DOHH2 (cell line): ENCODE measurements at regions not wholly inside any gene's neighbourhood (a gene's known extent, or its start where the extent isn't known, plus 50 kb on each side); places are given as distances from the start of the nearest gene placed in this dataset.

Experiments used
- H3F3A ChIP-seq: fragments of 200-600 bp; sonication (generic), shearing (Covaris generic); 2 replicates; pipeline ENCODE4 v1.6.0; 2016; ENCODE audit warnings: antibody characterized with exemption, mild to moderate bottlenecking; ENCODE audit not compliant: control insufficient read depth, insufficient read depth
- H3K27ac ChIP-seq: fragments of 200-600 bp; sonication (generic); 2 replicates; pipeline ENCODE4 v1.5.1; 2014; ENCODE audit warnings: low read depth, mild to moderate bottlenecking, low read length, moderate library complexity
- H3K27me3 ChIP-seq: fragments of 200-600 bp; sonication (generic); 2 replicates; pipeline ENCODE4 v1.6.1; 2014; ENCODE audit warnings: mild to moderate bottlenecking, low read length, mixed read lengths; ENCODE audit not compliant: control insufficient read depth
- H3K36me3 ChIP-seq: fragments of 200-600 bp; sonication (generic); 2 replicates; pipeline ENCODE4 v1.6.1; 2014; ENCODE audit warnings: mild to moderate bottlenecking, low read length, moderate library complexity, mixed read lengths; ENCODE audit not compliant: control insufficient read depth
- H3K4me1 ChIP-seq: fragments of 200-600 bp; sonication (generic); 2 replicates; pipeline ENCODE4 v1.6.1; 2014; ENCODE audit warnings: mild to moderate bottlenecking, low read length, mixed read lengths; ENCODE audit not compliant: control insufficient read depth
- H3K4me2 ChIP-seq: fragments of 200-600 bp; sonication (generic); 2 replicates; pipeline ENCODE4 v1.6.0; 2014; ENCODE audit warnings: mild to moderate bottlenecking, low read length, moderate library complexity
- H3K4me3 ChIP-seq: fragments of 200-600 bp; sonication (generic); 2 replicates; pipeline ENCODE4 v1.5.1; 2014; ENCODE audit warnings: mild to moderate bottlenecking, low read length, mixed read lengths
- H3K79me2 ChIP-seq: fragments of 200-600 bp; sonication (generic); 2 replicates; pipeline ENCODE4 v1.6.1; 2014; ENCODE audit warnings: mild to moderate bottlenecking, low read length, mixed read lengths; ENCODE audit not compliant: control insufficient read depth
- H3K9me2 ChIP-seq: fragments of 200-600 bp; sonication (generic); replicated peaks from 2 replicates; pipeline ENCODE4 v1.6.1; 2014; ENCODE audit warnings: mild to moderate bottlenecking, low read length, mixed read lengths; ENCODE audit not compliant: control insufficient read depth
- H3K9me3 ChIP-seq: fragments of 200-600 bp; sonication (generic); 2 replicates; pipeline ENCODE4 v1.6.1; 2014; ENCODE audit warnings: antibody characterized with exemption, low read length, mixed read lengths; ENCODE audit not compliant: control insufficient read depth, insufficient read depth
- H4K20me1 ChIP-seq: fragments of 200-600 bp; sonication (generic); 2 replicates; pipeline ENCODE4 v1.6.0; 2014; ENCODE audit warnings: low read depth, mild to moderate bottlenecking, antibody characterized with exemption, low read length, moderate library complexity; ENCODE audit not compliant: control insufficient read depth, insufficient read depth
- EZH2phosphoT487 ChIP-seq: fragments of 200-600 bp; sonication (generic); IDR thresholded peaks from 2 replicates; pipeline ENCODE4 v1.6.1; 2017; ENCODE audit warnings: borderline replicate concordance, mild to moderate bottlenecking, antibody characterized with exemption, low read length, moderate library complexity, mixed read lengths
- TF ChIP-seq, protein P1 (sequence below): fragments of 200-600 bp; sonication (generic); IDR thresholded peaks from one replicate; pipeline ENCODE4 v1.5.1; 2014; ENCODE audit warnings: antibody characterized with exemption, mild to moderate bottlenecking, low read depth, low read length; ENCODE audit not compliant: poor library complexity, severe bottlenecking

DNA sequence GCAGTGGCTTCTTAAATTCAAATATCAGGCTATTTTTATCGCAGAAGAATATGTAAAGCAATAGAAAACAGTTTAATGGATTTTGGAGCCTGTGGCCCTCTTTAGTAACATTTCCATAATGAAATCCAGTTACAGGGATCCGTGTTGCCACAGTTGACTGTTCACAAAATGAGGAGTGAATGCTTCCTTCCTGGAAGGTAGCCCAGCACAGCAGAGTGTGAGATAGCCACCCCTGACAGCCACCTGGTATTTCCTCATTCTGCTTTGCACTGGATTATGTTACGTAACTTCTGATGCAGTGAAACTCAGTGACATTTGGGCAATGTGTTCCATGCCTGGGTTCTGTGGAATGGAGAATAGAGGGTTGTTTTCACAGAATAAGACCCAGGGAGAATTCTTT lies 517.2 kb downstream of the RBFOX1 start:
- no peak overlapping the region for H3K4me3 ChIP-seq
- no peaks in the 10 kb centered on the region for H3K4me1 ChIP-seq
- TF ChIP-seq, protein P1, sequence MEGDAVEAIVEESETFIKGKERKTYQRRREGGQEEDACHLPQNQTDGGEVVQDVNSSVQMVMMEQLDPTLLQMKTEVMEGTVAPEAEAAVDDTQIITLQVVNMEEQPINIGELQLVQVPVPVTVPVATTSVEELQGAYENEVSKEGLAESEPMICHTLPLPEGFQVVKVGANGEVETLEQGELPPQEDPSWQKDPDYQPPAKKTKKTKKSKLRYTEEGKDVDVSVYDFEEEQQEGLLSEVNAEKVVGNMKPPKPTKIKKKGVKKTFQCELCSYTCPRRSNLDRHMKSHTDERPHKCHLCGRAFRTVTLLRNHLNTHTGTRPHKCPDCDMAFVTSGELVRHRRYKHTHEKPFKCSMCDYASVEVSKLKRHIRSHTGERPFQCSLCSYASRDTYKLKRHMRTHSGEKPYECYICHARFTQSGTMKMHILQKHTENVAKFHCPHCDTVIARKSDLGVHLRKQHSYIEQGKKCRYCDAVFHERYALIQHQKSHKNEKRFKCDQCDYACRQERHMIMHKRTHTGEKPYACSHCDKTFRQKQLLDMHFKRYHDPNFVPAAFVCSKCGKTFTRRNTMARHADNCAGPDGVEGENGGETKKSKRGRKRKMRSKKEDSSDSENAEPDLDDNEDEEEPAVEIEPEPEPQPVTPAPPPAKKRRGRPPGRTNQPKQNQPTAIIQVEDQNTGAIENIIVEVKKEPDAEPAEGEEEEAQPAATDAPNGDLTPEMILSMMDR: no peak
- TF ChIP-seq EZH2phosphoT487: no peak
- H3K27ac ChIP-seq: no peak overlapping the region
- no peaks in the 10 kb centered on the region for H3K79me2 ChIP-seq
- H4K20me1 ChIP-seq: no peaks in the 10 kb centered on the region
- no peak overlapping the region for H3K4me2 ChIP-seq
- H3K36me3 ChIP-seq: no peaks in the 10 kb centered on the region
- no peaks in the 10 kb centered on the region for H3K27me3 ChIP-seq
- H3K9me3 ChIP-seq: no peaks in the 10 kb centered on the region
- H3F3A ChIP-seq: no peaks in the 10 kb centered on the region
- H3K9me2 ChIP-seq: no peaks in the 10 kb centered on the region

DNA sequence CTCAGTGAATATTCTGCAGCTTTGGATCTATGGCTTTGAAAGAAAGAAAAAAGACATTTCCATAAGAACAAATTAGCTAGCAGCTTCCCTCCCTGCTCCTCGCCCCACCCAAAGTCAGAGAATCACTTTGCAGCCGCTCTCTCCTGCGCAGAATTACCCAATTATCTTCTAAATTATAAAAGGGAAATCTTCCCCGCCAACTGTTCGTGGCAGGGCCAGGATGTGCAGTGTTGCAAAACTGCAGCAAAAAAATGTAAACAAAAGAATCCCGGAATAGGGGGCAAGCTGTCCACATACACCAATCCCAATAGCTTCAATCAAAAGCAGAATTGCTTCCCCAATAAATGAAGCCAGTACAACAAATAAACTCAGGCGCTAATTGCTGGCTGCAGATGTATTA lies 510.6 kb downstream of the RBFOX1 start:
- no peak overlapping the region for H3K4me2 ChIP-seq
- no peaks in the 10 kb centered on the region for H3K9me2 ChIP-seq
- no peaks in the 10 kb centered on the region for H3K27me3 ChIP-seq
- H3F3A ChIP-seq: no peaks in the 10 kb centered on the region
- H4K20me1 ChIP-seq: no peaks in the 10 kb centered on the region
- H3K79me2 ChIP-seq: no peaks in the 10 kb centered on the region
- H3K9me3 ChIP-seq: no peaks in the 10 kb centered on the region
- H3K4me3 ChIP-seq: no peak overlapping the region
- no peaks in the 10 kb centered on the region for H3K36me3 ChIP-seq
- no peak overlapping the region for H3K27ac ChIP-seq
- no peak for TF ChIP-seq EZH2phosphoT487
- TF ChIP-seq, protein P1: no peak
- no peaks in the 10 kb centered on the region for H3K4me1 ChIP-seq

DNA sequence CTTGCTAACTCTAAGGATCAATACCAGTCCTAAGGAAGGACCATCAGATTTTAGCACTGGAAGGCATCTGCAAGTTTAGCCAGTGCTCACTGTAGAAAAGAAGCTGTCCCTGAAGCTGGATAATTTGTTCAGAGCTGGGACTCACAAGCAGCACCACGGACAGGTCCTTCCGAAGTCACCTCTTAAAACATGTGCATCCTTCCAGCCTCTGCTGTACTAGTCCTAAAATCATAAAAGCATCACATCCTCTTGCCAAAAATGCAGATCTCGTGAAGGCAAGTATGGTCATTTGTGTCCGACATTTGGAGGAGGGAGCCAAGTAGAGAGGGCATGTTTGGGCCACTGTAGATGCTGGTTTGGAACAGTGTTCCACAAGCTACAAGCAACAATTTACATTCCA lies 506.9 kb downstream of the RBFOX1 start:
- no peak overlapping the region for H3K4me3 ChIP-seq
- H4K20me1 ChIP-seq: no peaks in the 10 kb centered on the region
- no peaks in the 10 kb centered on the region for H3K79me2 ChIP-seq
- H3K4me2 ChIP-seq: no peak overlapping the region
- TF ChIP-seq EZH2phosphoT487: no peak
- TF ChIP-seq, protein P1: no peak
- H3K36me3 ChIP-seq: no peaks in the 10 kb centered on the region
- H3F3A ChIP-seq: no peaks in the 10 kb centered on the region
- H3K9me2 ChIP-seq: no peaks in the 10 kb centered on the region; the same call in 1 of the 2 replicates
- no peak overlapping the region for H3K27ac ChIP-seq
- H3K27me3 ChIP-seq: no peaks in the 10 kb centered on the region
- H3K4me1 ChIP-seq: no peaks in the 10 kb centered on the region
- no peaks in the 10 kb centered on the region for H3K9me3 ChIP-seq
